Natural killer cell (primary cell): ENCODE measurements at regions not wholly inside any gene's neighbourhood (a gene's known extent, or its start where the extent isn't known, plus 50 kb on each side); places are given as distances from the start of the nearest gene placed in this dataset.

ENCODE experiments used
- ATAC-seq, 3 donors: fragments of 150-1000 bp in 2 of 3; fragments of 200-7000 bp in 1 of 3; cut with Tn5 transposase; 1 replicate in 1 of 3; 2 replicates in 2 of 3; pipeline ENCODE4 v1.10.0; 2021; ENCODE audit warnings: mild to moderate bottlenecking in 2 of 3, moderate library complexity in 2 of 3
- DNase-seq, 2 donors: peaks; one replicate each; pipeline versions ENCODE4 v3.0.0 to v3.0.0-alpha.2; 2013 to 2021; ENCODE audit warnings: mixed read lengths in 1 of 2
- H3K27ac ChIP-seq: one replicate; pipeline ENCODE4 v1.5.1; 2013; ENCODE audit warnings: mild to moderate bottlenecking, low read length
- H3K27me3 ChIP-seq: one replicate; pipeline ENCODE4 v1.6.1; 2013; ENCODE audit warnings: low read length; ENCODE audit not compliant: control insufficient read depth, insufficient read depth
- H3K36me3 ChIP-seq: one replicate; pipeline ENCODE4 v1.6.1; 2013; ENCODE audit warnings: low read length; ENCODE audit not compliant: control insufficient read depth, insufficient read depth
- H3K4me1 ChIP-seq: one replicate; pipeline ENCODE4 v1.6.1; 2013; ENCODE audit warnings: low read length; ENCODE audit not compliant: control insufficient read depth, insufficient read depth
- H3K4me3 ChIP-seq: one replicate; pipeline ENCODE4 v1.5.1; 2013; ENCODE audit warnings: low read length
- H3K9me3 ChIP-seq: one replicate; pipeline ENCODE4 v1.6.1; 2013; ENCODE audit warnings: low read length; ENCODE audit not compliant: control insufficient read depth, insufficient read depth
- H3K27ac Mint-ChIP-seq, 2 donors: one replicate each; pipeline ENCODE4 v1.8.0; 2022; ENCODE audit warnings: mild to moderate bottlenecking in 2 of 2, mixed read lengths in 2 of 2, moderate library complexity in 1 of 2
- H3K27me3 Mint-ChIP-seq, 2 donors: one replicate each; pipeline ENCODE4 v1.8.0; 2022; ENCODE audit warnings: low read depth in 2 of 2, mixed read lengths in 2 of 2
- H3K36me3 Mint-ChIP-seq: one replicate; pipeline ENCODE4 v1.8.0; 2022; ENCODE audit warnings: mixed read lengths
- H3K4me1 Mint-ChIP-seq, 2 donors: one replicate each; pipeline ENCODE4 v1.8.0; 2022; ENCODE audit warnings: mixed read lengths in 2 of 2
- H3K4me3 Mint-ChIP-seq: one replicate; pipeline ENCODE4 v1.8.0; 2022; ENCODE audit warnings: mild to moderate bottlenecking, moderate library complexity, mixed read lengths
- H3K9me3 Mint-ChIP-seq, 2 donors: one replicate each; pipeline ENCODE4 v1.8.0; 2022; ENCODE audit warnings: mixed read lengths in 2 of 2
- WGBS: methylation state at CpG from one replicate; pipeline ENCODE4 v1.1.7; 2013; ENCODE audit warnings: missing lambda C conversion rate; ENCODE audit not compliant: insufficient coverage; 5-methylcytosine and 5-hydroxymethylcytosine counted together
- intact Hi-C: fragments of 100-400 bp; cut with micrococcal nuclease; formaldehyde crosslinking; loops from one replicate; pipeline ENCODE4 v1.14.2; 2022
- TF ChIP-seq, protein P1 (sequence below): fragments of 200-600 bp; IDR thresholded peaks from one replicate; pipeline ENCODE4 v1.8.0; 2022; ENCODE audit warnings: antibody characterized with exemption

DNA sequence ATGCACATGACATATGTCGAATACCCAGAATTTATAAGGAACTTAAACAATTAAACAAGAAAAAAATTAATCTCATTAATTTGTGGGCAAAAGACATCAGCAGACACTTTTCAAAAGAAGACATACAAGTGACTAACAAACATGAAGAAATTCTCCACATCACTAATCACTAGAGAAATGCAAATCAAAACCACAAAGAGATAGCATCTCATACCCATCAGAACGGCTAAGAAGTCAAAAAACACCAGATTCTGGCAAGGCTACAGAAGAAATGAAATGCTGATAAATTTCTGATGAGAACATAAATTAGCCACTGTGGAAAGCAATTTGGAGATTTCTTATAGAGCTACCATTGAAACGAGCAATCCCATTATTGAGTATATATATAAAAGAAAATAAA lies 210.6 kb upstream of the LUZP2 start:
- no peak overlapping the region for H3K4me3 Mint-ChIP-seq
- no peak overlapping the region for H3K27ac Mint-ChIP-seq
- Histone ChIP-seq H3K27ac (no peak overlapping the region), H3K9me3 (no peaks in the 10 kb centered on the region), H3K4me3 (no peak overlapping the region), H3K4me1 (no peaks in the 10 kb centered on the region), H3K27me3 (no peaks in the 10 kb centered on the region), H3K36me3 (no peaks in the 10 kb centered on the region)
- no peaks in the 10 kb centered on the region for H3K36me3 Mint-ChIP-seq
- H3K4me1 Mint-ChIP-seq: peaks cover 0 to 6% of the 10 kb centered on the region in 2 donors
- ATAC-seq: no peak
- TF ChIP-seq, protein P1, sequence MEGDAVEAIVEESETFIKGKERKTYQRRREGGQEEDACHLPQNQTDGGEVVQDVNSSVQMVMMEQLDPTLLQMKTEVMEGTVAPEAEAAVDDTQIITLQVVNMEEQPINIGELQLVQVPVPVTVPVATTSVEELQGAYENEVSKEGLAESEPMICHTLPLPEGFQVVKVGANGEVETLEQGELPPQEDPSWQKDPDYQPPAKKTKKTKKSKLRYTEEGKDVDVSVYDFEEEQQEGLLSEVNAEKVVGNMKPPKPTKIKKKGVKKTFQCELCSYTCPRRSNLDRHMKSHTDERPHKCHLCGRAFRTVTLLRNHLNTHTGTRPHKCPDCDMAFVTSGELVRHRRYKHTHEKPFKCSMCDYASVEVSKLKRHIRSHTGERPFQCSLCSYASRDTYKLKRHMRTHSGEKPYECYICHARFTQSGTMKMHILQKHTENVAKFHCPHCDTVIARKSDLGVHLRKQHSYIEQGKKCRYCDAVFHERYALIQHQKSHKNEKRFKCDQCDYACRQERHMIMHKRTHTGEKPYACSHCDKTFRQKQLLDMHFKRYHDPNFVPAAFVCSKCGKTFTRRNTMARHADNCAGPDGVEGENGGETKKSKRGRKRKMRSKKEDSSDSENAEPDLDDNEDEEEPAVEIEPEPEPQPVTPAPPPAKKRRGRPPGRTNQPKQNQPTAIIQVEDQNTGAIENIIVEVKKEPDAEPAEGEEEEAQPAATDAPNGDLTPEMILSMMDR: no peak
- H3K27me3 Mint-ChIP-seq: no peaks in the 10 kb centered on the region
- H3K9me3 Mint-ChIP-seq: peaks cover 4 to 5% of the 10 kb centered on the region in 2 donors
- no peak for DNase-seq
- intact Hi-C loops: no loop called here
- 14% methylated on average over 1 of the region's 3 CpGs for WGBS

DNA sequence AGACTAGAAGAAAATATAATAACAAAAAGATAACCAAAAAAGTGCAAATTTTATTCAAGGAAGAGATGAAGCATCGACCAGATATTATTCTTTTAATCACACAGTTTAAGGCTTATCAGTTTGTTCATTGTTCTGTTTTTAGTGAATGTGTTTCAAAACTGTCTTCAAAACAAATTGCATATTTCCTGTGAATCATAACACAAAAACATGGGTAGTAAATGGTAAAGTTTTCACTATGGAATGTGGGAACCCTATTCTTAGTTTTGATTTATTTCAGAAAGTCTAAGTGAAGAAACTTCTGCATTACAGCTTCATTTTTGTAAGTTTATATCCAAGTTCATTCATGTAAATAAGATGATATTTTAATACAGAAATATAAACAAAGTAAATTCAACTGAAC lies 207.6 kb upstream of the LUZP2 start:
- Mint-ChIP-seq H3K27ac (no peak overlapping the region), H3K27me3 (no peaks in the 10 kb centered on the region), H3K36me3 (no peaks in the 10 kb centered on the region), H3K4me1 (peaks cover 0 to 10% of the 10 kb centered on the region in 2 donors), H3K4me3 (no peak overlapping the region), H3K9me3 (peaks cover 2 to 4% of the 10 kb centered on the region in 2 donors)
- Histone ChIP-seq H3K36me3 (no peaks in the 10 kb centered on the region), H3K4me3 (no peak overlapping the region), H3K27ac (no peak overlapping the region), H3K4me1 (no peaks in the 10 kb centered on the region), H3K27me3 (no peaks in the 10 kb centered on the region), H3K9me3 (no peaks in the 10 kb centered on the region)
- WGBS: no CpG with 5 or more reads among the region's 1 CpG
- intact Hi-C loops: no loop called here
- DNase-seq: no peak
- TF ChIP-seq, protein P1: no peak
- ATAC-seq: no peak

DNA sequence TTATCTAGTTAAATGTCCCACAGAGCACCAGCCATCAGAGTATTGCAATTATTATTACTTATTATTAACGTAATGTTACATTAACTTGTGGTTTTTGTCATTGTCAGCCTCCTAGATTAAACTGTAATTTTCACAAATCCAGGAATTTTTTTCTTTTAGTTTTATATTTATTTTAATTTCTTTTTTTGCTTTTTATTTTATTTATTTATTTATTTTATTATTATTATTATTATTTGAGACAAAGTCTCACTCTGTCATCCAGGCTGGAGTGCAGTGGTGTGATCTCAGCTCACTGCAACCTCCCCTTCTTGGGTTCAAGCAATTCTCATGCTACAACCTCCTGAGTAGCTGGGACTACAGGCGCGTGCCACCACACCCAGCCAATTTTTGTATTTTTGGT lies 202.9 kb upstream of the LUZP2 start:
- no peak overlapping the region for H3K27ac ChIP-seq
- no peaks in the 10 kb centered on the region for H3K36me3 ChIP-seq
- ATAC-seq (no peak), DNase-seq (no peak)
- no peak overlapping the region for H3K4me3 ChIP-seq
- no peaks in the 10 kb centered on the region for H3K9me3 Mint-ChIP-seq
- H3K9me3 ChIP-seq: no peaks in the 10 kb centered on the region
- no peak overlapping the region for H3K4me3 Mint-ChIP-seq
- no peaks in the 10 kb centered on the region for H3K27me3 Mint-ChIP-seq
- peaks cover 11 to 12% of the 10 kb centered on the region in 2 donors for H3K4me1 Mint-ChIP-seq
- no peaks in the 10 kb centered on the region for H3K27me3 ChIP-seq
- 100% methylated on average over 2 of the region's 3 CpGs for WGBS
- TF ChIP-seq, protein P1: no peak
- intact Hi-C loops: no loop called here
- no peaks in the 10 kb centered on the region for H3K36me3 Mint-ChIP-seq
- H3K27ac Mint-ChIP-seq: no peak overlapping the region
- no peaks in the 10 kb centered on the region for H3K4me1 ChIP-seq

DNA sequence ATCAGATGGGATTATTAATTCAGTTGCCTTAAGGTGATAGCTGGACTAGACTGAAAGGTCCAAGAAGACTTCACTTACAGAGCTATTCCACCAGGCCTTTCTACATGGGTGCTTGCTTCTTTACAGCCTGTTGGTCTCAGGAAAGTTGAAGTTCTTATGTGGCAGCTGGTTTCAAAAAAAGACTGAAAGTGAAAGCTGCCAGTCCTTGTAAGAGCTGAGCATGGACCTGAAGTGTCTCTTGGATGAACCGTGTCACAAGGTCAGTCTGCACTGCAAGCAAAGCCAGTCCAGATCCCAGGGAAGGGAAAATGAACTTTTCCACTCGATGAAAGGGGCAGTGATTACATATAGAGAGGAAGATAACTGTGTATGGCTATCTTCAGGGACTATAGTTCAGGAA lies 201.5 kb upstream of the LUZP2 start:
- peak overlapping the region; percentile 22 for H3K4me3 Mint-ChIP-seq

More for the DNA sequence above, 201.5 kb upstream of the LUZP2 start:
- ATAC-seq: peak; percentile 46 to 61 (median 58)
- 49% methylated on average over 2 of the region's 2 CpGs for WGBS
- peak overlapping the region; percentile 49 to 79 for H3K27ac Mint-ChIP-seq
- peaks cover 11 to 12% of the 10 kb centered on the region in 2 donors for H3K4me1 Mint-ChIP-seq
- Histone ChIP-seq H3K4me3 (no peak overlapping the region), H3K27me3 (no peaks in the 10 kb centered on the region), H3K4me1 (no peaks in the 10 kb centered on the region), H3K36me3 (no peaks in the 10 kb centered on the region), H3K27ac (peak overlapping the region; percentile 31), H3K9me3 (no peaks in the 10 kb centered on the region)
- peaks cover 0 to 3% of the 10 kb centered on the region in 2 donors for H3K9me3 Mint-ChIP-seq
- TF ChIP-seq, protein P1: no peak
- H3K27me3 Mint-ChIP-seq: no peaks in the 10 kb centered on the region
- no peaks in the 10 kb centered on the region for H3K36me3 Mint-ChIP-seq
- no peak for DNase-seq
- intact Hi-C loops: no loop called here
